HG03045 (cell line): ENCODE measurements at regions not wholly inside any gene's neighbourhood (a gene's known extent, or its start where the extent isn't known, plus 50 kb on each side); places are given as distances from the start of the nearest gene placed in this dataset.

Experiments
- ATAC-seq: cut with Tn5 transposase; IDR thresholded peaks from one replicate; pipeline ENCODE4 v1.9.1; 2021; ENCODE audit warnings: mild to moderate bottlenecking, moderate library complexity; ENCODE audit not compliant: unreplicated experiment

GRCh38 chr22:48088251-48088650 lies 1325.8 kb downstream of the TBC1D22A start:
- no peak for ATAC-seq

GRCh38 chr22:48085901-48086645 lies 1323.6 kb downstream of the TBC1D22A start:
- ATAC-seq: no peak

DNA sequence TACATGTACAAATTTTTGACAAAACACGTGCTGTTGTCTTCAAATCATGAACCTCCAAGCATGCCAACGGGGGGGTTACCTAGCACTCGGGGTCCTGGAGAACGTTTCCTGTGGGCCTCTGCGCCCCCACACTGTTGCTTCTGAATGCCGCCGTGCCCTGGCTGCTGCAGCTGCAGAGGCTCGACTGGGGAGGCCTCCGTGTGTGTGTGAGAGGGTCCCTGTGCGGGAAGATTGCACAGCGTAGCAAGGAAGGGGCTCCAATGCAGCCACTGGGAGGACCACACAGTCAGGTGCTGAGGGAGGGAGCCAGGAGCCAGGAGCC lies 1322.2 kb downstream of the TBC1D22A start:
- no peak for ATAC-seq

GRCh38 chr22:48084041-48084728 lies 1321.7 kb downstream of the TBC1D22A start:
- no peak for ATAC-seq

DNA sequence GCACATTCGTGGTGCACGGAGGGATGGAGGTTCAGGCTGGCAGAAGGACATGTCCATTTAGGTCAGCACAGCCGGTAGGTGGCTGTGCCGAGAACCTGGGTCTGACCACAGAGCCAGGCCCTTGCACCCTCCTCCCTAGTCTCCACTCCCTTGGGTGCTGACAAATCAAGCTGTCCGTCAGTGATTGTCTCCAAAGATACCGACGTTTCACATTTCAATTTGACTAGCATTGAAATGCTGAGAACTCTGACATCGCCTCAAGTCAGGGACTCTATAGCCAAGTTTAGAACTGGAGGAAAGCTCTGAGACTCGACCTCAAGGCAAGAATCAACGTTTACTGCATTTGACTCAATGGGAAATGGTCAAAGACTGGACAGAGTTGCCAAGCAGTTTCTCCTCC lies 1321.1 kb downstream of the TBC1D22A start:
- no peak for ATAC-seq

DNA sequence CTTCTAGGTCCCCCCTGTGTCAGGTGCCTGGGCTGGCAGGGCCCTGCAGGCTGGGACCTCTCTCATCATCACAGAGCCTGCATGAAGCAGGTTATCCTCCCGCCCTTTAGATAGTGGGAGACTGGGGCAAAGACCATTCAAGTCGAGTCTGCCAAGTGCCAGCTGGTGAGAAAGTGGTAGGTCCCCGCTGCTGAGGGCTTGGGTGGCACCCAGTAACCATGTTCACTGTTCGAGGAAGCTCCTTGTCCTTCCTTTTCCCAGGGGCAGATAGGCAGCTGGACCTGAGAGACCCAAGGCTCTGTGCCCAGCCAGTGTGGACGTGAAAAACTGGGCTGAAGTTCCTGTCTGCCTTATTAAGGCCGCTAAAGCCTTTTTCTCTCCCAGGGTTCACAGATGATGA lies 1319.8 kb downstream of the TBC1D22A start:
- no peak for ATAC-seq

DNA sequence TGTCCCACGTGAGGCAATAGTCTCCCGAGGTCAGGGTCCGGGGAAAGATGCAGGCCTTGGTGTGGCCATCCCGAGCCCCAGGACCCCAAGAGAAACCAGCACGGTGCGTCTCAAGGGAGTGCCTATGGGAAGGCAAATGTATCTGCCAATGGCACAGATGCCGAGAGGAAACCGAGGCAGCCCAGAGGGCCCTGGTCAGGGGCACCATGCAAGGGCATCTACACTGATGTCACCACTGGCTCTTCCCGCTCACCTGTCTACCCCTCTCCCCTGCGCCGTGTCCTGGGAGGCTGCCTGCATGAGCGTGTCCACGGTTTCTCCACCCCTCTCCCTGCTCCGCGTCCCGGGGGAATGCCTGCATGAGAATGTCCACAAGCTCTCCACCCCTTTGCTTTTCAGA lies 1318.8 kb downstream of the TBC1D22A start:
- no peak for ATAC-seq

- no peak for ATAC-seq
These were observed 1318.1 kb downstream of the TBC1D22A start for GRCh38 chr22:48080316-48081165.

DNA sequence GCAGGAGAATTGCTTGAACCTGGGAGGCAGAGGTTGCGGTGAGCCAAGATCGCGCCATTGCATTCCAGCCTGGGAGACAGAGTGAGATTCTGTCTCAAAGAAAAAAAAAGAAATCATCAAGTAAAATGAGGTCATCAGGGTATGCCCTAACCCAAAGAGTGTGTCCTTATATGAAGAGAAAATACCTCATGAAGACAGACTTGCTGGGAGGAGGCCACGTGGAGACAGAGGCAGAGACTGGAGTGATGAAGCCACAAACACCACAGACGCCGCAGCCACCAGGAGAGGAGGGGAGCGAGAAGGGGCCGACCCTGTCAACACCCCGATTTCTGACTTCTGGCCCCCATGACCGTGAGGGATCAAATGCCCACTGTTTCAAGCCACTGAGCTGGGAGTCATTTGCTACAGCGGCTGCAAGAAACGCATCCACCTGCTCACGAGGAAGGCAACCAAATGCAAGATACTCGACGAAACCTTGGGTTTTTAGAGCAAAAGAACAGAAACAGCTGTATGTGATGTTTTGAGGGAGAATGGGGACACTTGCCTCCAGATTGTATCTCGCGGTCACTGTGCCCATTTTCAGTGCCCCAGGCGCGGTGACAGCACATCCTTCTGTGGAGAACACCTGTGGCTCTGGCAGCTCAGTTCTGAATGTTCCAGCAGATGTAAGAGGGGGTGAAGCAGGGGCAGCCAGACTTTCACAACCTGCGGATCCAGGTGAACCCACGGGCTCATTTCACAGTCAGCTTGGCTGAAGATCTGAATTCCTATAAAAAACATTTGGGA lies 1317.2 kb downstream of the TBC1D22A start:
- ATAC-seq: no peak

GRCh38 chr22:48078825-48079224 lies 1316.4 kb downstream of the TBC1D22A start:
- ATAC-seq: no peak

DNA sequence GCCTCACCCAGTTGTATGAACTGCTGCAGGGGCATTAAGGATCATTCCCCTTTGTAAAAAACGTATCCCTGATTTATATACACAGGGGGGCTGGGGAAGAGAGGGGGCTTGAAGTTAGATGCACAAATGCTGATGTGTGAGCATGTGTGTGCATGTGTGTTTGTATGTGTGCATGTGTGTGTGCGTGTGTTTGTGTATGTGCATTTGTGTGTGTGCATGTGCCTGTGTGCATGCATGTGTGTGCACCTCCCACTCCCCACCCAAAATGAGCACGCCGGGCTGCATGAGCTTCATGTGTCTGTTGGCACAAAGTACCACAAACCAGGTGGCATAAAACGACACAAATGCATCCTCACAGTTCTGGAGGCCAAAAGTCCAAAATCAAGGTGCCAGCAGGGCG lies 1315.2 kb downstream of the TBC1D22A start:
- no peak for ATAC-seq

GRCh38 chr22:48076008-48076407 lies 1313.6 kb downstream of the TBC1D22A start:
- ATAC-seq: no peak

DNA sequence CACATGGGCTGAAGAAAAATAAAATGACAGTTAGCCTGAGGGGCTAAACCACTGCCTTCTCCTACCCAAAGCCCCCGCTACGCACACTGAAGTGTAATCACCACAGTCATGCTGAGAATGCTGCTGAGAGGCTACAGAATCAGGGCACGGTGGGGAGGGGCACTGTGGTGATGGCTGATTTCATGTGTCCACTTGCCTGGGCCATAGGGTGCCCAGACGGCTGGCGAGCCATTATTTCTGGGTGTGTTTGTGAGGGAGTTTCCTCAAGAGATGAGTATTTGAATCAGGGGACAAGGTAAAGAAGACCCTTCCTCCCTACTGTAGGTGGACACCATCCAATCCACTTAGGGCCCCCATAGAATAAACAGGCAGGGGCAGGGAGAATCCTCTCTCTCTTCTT lies 1313.2 kb downstream of the TBC1D22A start:
- no peak for ATAC-seq

DNA sequence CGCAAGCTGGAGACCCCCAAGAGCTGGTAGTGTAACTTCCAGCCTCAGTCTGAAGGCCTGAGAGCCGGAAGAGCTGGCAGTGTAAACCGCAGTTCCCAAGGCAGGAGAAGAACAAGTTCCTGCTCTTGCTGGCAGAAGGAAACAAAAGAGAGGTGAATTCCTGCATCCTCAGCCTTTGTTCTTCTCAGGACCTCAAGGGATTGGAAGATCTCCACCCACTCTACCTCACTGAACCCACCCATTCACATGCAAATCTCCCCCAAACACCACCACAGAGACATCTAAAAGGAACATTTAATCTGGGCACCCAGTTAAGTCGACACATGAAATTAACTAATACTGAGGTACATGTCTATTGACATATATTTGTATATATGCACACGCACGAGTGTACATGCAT lies 1310.3 kb downstream of the TBC1D22A start:
- no peak for ATAC-seq

DNA sequence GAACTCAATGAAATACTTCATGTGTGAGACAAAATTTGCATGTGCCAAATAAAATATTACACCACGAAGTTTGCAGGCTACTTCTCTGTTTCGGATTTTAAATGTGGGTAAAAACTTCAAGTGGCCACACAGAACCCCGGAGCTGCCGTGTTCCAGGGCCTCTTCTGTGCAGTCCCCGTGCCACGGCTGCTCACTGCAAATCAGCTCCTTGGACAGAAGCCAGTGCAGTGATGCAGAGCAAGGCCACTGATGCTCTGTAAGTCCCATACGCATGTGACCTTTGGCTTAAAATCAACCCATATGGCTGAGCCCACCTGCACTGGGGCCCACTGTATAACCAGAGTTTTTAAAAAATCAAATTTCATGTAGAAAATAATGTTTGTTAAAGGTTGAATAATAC lies 1309.4 kb downstream of the TBC1D22A start:
- ATAC-seq: no peak

GRCh38 chr22:48071305-48071704 lies 1308.9 kb downstream of the TBC1D22A start:
- no peak for ATAC-seq

- no peak for ATAC-seq
These were observed 1308.3 kb downstream of the TBC1D22A start for GRCh38 chr22:48070760-48071159.

- no peak for ATAC-seq
These were observed 1307.6 kb downstream of the TBC1D22A start for GRCh38 chr22:48070083-48070482.

DNA sequence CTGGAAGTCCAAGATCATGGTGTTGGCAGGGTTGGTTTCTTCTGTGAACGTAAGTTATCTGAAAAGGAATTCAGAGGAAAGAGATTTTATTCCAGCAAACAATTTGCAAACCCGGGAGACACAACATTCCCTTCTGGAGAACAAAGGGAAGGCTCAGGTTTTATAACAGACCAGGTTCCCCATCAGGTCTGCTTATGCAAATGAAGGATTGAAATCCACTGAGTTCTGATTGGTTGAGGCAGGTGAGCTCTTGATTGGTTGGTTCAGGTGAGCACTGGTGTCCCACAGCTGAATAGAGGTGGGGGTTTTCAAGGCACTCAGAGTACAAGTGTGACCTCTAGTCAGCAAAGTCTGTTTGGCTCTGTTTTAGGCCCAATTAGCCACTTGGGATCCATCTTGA lies 1306.8 kb downstream of the TBC1D22A start:
- ATAC-seq: no peak

- ATAC-seq: no peak
These were observed 1306.0 kb downstream of the TBC1D22A start for GRCh38 chr22:48068323-48068885.

GRCh38 chr22:48065892-48066291 lies 1303.4 kb downstream of the TBC1D22A start:
- no peak for ATAC-seq
